Endothelial cell of umbilical vein (primary cell): ENCODE measurements at regions not wholly inside any gene's neighbourhood (a gene's known extent, or its start where the extent isn't known, plus 50 kb on each side); places are given as distances from the start of the nearest gene placed in this dataset.
"Not testable (repeated sequence)": the region's sequence is repeated elsewhere in the genome, so short reads cannot be mapped to it uniquely, and the experiment has no call there.

Experiments
- BruUV-seq: library from RNA; stranded (reverse); fragments of 400-500 nt; replicated peaks from 2 replicates; lab custom pipeline; 2021; lab: Mats Ljungman, UMichigan
- CTCF ChIA-PET: fragments of 300-600, 350-600 bp; sonication (Branson Sonifier 250); formaldehyde crosslinking; loops from one replicate; lab custom pipeline; 2021; ENCODE audit warnings: antibody characterized with exemption, inconsistent platforms; lab: Charles Lee
- POLR2A ChIA-PET: fragments of 300-600, 350-600 bp; sonication (Branson Sonifier 250); formaldehyde crosslinking; loops from one replicate; lab custom pipeline; 2021; ENCODE audit warnings: antibody characterized with exemption, inconsistent platforms; lab: Charles Lee
- DNase-seq: peaks from one replicate; pipeline ENCODE4 v3.0.0-alpha.2; 2011; ENCODE audit warnings: low read depth, low spot score
- FAIRE-seq: peaks from 2 replicates; lab custom pipeline; 2011; peaks lifted over from hg19 to GRCh38; lab: Jason Lieb, UNC
- H2AFZ ChIP-seq: 2 replicates; pipeline ENCODE4 v1.6.0; 2012; ENCODE audit warnings: low read depth, low read length, control low read depth, inconsistent platforms
- H3K27ac ChIP-seq: 2 replicates; pipeline ENCODE4 v1.5.1; 2011; ENCODE audit warnings: low read depth, mild to moderate bottlenecking, control low read depth, low read length, moderate library complexity; ENCODE audit not compliant: insufficient read depth
- H3K27me3 ChIP-seq, 2 experiments: 2 replicates each; pipeline versions ENCODE4 v1.6.0 to v1.6.1; 2011; ENCODE audit warnings: low read length in 2 of 2, mixed read lengths in 1 of 2; ENCODE audit not compliant: control insufficient read depth in 2 of 2, insufficient read depth in 2 of 2
- H3K36me3 ChIP-seq, 2 experiments: 2 replicates in 1 of 2; 3 replicates in 1 of 2; pipeline ENCODE4 v1.5.1; 2011; ENCODE audit warnings: low read length in 2 of 2, mild to moderate bottlenecking in 1 of 2, moderate library complexity in 1 of 2; ENCODE audit not compliant: control insufficient read depth in 2 of 2, insufficient read depth in 2 of 2; ENCODE audit errors: extremely low read depth in 1 of 2
- H3K4me1 ChIP-seq: 3 replicates; pipeline ENCODE4 v1.5.1; 2011; ENCODE audit warnings: mild to moderate bottlenecking, low read length; ENCODE audit not compliant: control insufficient read depth, insufficient read depth; ENCODE audit errors: extremely low read depth
- H3K4me2 ChIP-seq: 2 replicates; pipeline ENCODE4 v1.6.1; 2011; ENCODE audit warnings: low read length, control low read depth, mixed read lengths; ENCODE audit not compliant: insufficient read depth
- H3K4me3 ChIP-seq, 3 experiments: fragments of 200-600 bp in 1 of 3; sonication (generic), shearing (Covaris generic) in 1 of 3; replicated peaks in 1 of 3; 2 replicates each; pipeline ENCODE4 v1.5.1; 2011 to 2016; ENCODE audit warnings: control low read depth in 3 of 3, low read length in 3 of 3, mild to moderate bottlenecking in 2 of 3, inconsistent platforms in 1 of 3, low read depth in 1 of 3, moderate library complexity in 1 of 3; ENCODE audit not compliant: insufficient read depth in 1 of 3
- H3K79me2 ChIP-seq: 2 replicates; pipeline ENCODE4 v1.6.0; 2012; ENCODE audit warnings: low read length, inconsistent platforms; ENCODE audit not compliant: control insufficient read depth, insufficient read depth
- H3K9ac ChIP-seq: replicated peaks from 2 replicates; pipeline ENCODE3; 2011; ENCODE audit warnings: low read length, control low read depth; ENCODE audit not compliant: insufficient read depth; ENCODE audit errors: extremely low read depth
- H3K9me1 ChIP-seq: replicated peaks from 3 replicates; pipeline ENCODE4 v1.6.0; 2011; ENCODE audit warnings: mild to moderate bottlenecking, low read length; ENCODE audit not compliant: control insufficient read depth, insufficient read depth; ENCODE audit errors: extremely low read depth
- H3K9me3 ChIP-seq: replicated peaks from 2 replicates; pipeline ENCODE4 v1.5.1; 2012; ENCODE audit warnings: low read length, inconsistent platforms; ENCODE audit not compliant: control insufficient read depth, insufficient read depth
- H4K20me1 ChIP-seq: replicated peaks from 2 replicates; pipeline ENCODE3; 2011; ENCODE audit warnings: mild to moderate bottlenecking, low read length; ENCODE audit not compliant: control insufficient read depth, insufficient read depth; ENCODE audit errors: extremely low read depth
- EZH2 ChIP-seq: IDR thresholded peaks from 2 replicates; pipeline ENCODE4 v1.6.1; 2012; ENCODE audit warnings: borderline replicate concordance, low read depth, mild to moderate bottlenecking, moderate library complexity, low read length, inconsistent platforms; ENCODE audit not compliant: severe bottlenecking
- JUN ChIP-seq: IDR thresholded peaks from 2 replicates; pipeline ENCODE4 v1.6.1; 2011; ENCODE audit warnings: borderline replicate concordance, low read depth; ENCODE audit not compliant: insufficient read length, insufficient read depth
- MAX ChIP-seq: IDR thresholded peaks from 2 replicates; pipeline ENCODE4 v1.6.1; 2011; ENCODE audit not compliant: insufficient read depth, insufficient read length
- dilution Hi-C: fragments of 300-500 bp; cut with MboI; formaldehyde crosslinking; loops from one replicate; pipeline ENCODE4 v1.15.0; 2019; ENCODE audit warnings: low sequenced_read_pairs; ENCODE audit not compliant: extremely low pct_ligation_motif_present
- intact Hi-C: fragments of 100-400 bp; cut with micrococcal nuclease; formaldehyde crosslinking; loops from one replicate; pipeline ENCODE4 v1.10.0; 2022

- H3K79me2 ChIP-seq = no peaks in the 10 kb centered on the region
- no peak overlapping the region for H3K4me2 ChIP-seq
- H4K20me1 ChIP-seq = no peaks in the 10 kb centered on the region
- no peak overlapping the region for H3K4me3 ChIP-seq
- POLR2A ChIA-PET = no interaction called here
- dilution Hi-C loops = no loop called here
- CTCF ChIA-PET = interaction anchor here (0.9 kb wide), 1 partner anchor 31 kb away, joined by 4 read pairs; no protein-coding TSS in a partner anchor
- BruUV-seq = no TSS peak
- H3K27me3 ChIP-seq = no peaks in the 10 kb centered on the region
- no peaks in the 10 kb centered on the region for H3K36me3 ChIP-seq
- H3K4me1 ChIP-seq = no peaks in the 10 kb centered on the region
- no peaks in the 10 kb centered on the region for H3K9me1 ChIP-seq
- H2AFZ ChIP-seq = no peak overlapping the region
- no peak for DNase-seq
- no peak for TF ChIP-seq JUN
- no peak for TF ChIP-seq MAX
- TF ChIP-seq EZH2 = no peak
- no peak for FAIRE-seq
- intact Hi-C loops = no loop called here
- no peak overlapping the region for H3K27ac ChIP-seq
- no peak overlapping the region for H3K9ac ChIP-seq
- no peaks in the 10 kb centered on the region for H3K9me3 ChIP-seq
Observed at GRCh38 chr18:60018618-60019462, 119.0 kb downstream of the PMAIP1 start.

- H3K4me1 ChIP-seq, H3K9ac ChIP-seq, dilution Hi-C loops, POLR2A ChIA-PET, intact Hi-C loops, H2AFZ ChIP-seq, H3K9me1 ChIP-seq, H3K9me3 ChIP-seq, DNase-seq, H3K27ac ChIP-seq, H3K79me2 ChIP-seq, FAIRE-seq, H3K27me3 ChIP-seq, H3K4me3 ChIP-seq, BruUV-seq, H4K20me1 ChIP-seq, H3K36me3 ChIP-seq, H3K4me2 ChIP-seq: not testable (repeated sequence)
- CTCF ChIA-PET = interaction anchor here (0.9 kb wide), 1 partner anchor 30 kb away, joined by 4 read pairs; no protein-coding TSS in a partner anchor
Observed at GRCh38 chr18:60018134-60018533, 118.3 kb downstream of the PMAIP1 start.
